ENCODE measurements at regions not wholly inside any gene's neighbourhood (a gene's known extent, or its start where the extent isn't known, plus 50 kb on each side); places are given as distances from the start of the nearest gene placed in this dataset.

DNA sequence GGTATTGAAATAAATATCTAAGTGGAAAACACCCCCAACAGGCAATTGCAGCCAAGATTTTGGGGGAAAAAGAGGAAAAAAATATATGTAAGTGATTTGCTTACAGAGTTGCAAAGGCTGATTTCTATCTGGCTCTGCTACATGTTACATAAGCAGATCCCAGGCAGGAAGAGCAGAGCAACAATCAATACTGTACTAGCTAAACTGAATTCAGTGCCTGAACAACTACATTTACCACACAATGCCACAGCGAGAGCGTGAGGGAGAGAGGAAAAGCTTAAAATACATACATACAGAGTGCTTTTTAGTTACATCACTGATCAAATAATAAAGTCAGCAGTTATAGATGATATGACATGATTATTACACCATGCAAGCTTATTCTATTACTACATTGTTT, 665.6 kb upstream of the ARGLU1 start:
- POLR2A ChIA-PET, result no interaction called here

GRCh38 chr13:107231944-107232343, 664.0 kb upstream of the ARGLU1 start:
- ChIA-PET POLR2A (no interaction called here), CTCF (no interaction called here)
- no peak for DNase-seq (ENCODE audit: extremely low spot score)
- TF ChIP-seq, protein P1, sequence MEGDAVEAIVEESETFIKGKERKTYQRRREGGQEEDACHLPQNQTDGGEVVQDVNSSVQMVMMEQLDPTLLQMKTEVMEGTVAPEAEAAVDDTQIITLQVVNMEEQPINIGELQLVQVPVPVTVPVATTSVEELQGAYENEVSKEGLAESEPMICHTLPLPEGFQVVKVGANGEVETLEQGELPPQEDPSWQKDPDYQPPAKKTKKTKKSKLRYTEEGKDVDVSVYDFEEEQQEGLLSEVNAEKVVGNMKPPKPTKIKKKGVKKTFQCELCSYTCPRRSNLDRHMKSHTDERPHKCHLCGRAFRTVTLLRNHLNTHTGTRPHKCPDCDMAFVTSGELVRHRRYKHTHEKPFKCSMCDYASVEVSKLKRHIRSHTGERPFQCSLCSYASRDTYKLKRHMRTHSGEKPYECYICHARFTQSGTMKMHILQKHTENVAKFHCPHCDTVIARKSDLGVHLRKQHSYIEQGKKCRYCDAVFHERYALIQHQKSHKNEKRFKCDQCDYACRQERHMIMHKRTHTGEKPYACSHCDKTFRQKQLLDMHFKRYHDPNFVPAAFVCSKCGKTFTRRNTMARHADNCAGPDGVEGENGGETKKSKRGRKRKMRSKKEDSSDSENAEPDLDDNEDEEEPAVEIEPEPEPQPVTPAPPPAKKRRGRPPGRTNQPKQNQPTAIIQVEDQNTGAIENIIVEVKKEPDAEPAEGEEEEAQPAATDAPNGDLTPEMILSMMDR (IDR thresholded peaks at IDR 0.05; ENCODE audit: control extremely low read depth, extremely low read depth, low read depth, missing control alignments), result no peak

More for the DNA sequence above, 665.6 kb upstream of the ARGLU1 start:
- CTCF ChIA-PET, result no interaction called here
- no peak for DNase-seq (ENCODE audit: extremely low spot score)
- TF ChIP-seq, protein P1 (IDR thresholded peaks at IDR 0.05; ENCODE audit: control extremely low read depth, extremely low read depth, low read depth, missing control alignments), result no peak

DNA sequence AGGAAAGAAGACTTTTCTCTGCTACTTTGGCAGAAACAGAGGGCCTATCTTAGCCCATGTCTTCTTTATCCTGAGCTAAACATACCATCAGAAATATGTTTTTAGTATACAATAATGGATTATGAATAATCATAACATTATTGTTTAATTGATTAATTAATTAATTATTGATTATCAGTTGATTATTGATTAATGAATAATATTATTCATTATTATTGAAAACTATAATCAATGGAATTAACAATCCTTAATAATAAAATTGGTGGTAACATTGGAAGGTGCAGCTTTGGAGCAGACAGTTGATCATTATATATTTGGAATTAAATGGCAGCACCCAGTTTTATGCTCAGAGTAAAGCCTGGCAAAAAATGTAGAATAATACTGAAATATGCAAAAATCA, 655.9 kb upstream of the ARGLU1 start:
- POLR2A ChIA-PET, result no interaction called here
- TF ChIP-seq, protein P1 (IDR thresholded peaks at IDR 0.05; ENCODE audit: control extremely low read depth, extremely low read depth, low read depth, missing control alignments), result no peak
- no peak for DNase-seq (ENCODE audit: extremely low spot score)
- CTCF ChIA-PET, result interaction anchor here (1.4 to 2.7 kb wide), 3 partner anchors 12 to 932 kb away, joined by 3 to 7 read pairs (median 5); no protein-coding TSS in a partner anchor

GRCh38 chr13:107222597-107222996, 654.7 kb upstream of the ARGLU1 start:
- ChIA-PET CTCF (interaction anchor here (0.8 to 1.0 kb wide), 2 partner anchors 9 to 11 kb away, joined by 3 to 4 read pairs; no protein-coding TSS in a partner anchor), POLR2A (no interaction called here)
- no peak for DNase-seq (ENCODE audit: extremely low spot score)
- TF ChIP-seq, protein P1 (IDR thresholded peaks at IDR 0.05; ENCODE audit: control extremely low read depth, extremely low read depth, low read depth, missing control alignments), result no peak

DNA sequence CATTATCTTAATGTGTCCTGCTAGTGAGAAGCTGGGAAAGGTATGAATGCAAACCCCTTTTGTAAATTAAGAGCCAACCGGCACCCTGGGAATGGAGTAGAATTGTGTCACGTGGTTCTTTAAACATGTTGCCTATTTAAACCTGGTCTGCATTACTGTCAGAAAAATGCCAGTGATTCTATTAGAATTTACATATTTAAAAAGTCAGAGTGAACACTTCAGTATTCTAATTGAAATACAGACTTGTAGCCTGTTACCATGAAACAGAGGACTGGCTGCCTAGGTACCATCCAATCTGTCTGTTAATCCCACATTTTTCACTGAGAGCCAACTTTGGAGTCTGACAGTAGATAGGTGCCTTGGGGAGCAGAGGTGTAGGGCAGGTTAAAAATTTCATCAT, 652.3 kb upstream of the ARGLU1 start:
- DNase-seq (ENCODE audit: extremely low spot score), result no peak
- ChIA-PET CTCF (interaction anchor here (1.9 kb wide), 1 partner anchor 9 kb away, joined by 7 read pairs; no protein-coding TSS in a partner anchor), POLR2A (no interaction called here)
- TF ChIP-seq, protein P1 (IDR thresholded peaks at IDR 0.05; ENCODE audit: control extremely low read depth, extremely low read depth, low read depth, missing control alignments), result no peak

DNA sequence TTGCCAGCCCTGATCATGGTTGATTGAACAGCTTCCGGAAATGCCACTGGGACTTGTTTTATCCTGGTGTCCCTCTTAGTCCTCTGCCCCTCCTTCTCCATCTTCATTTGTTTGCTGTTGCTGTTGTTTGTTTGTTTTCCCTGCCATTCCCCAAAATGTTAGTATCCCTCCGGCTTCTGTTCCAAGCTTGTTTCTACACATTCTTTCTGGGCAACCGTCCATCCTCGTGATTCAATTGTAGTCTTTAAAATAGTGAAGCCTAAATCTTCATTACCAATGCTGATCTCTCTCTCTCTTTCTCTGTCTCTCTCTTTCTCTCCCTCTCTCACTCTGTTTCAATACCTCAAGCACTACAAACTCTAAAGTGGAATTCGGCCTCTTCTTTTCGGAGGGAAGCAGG, 649.3 kb upstream of the ARGLU1 start:
- ChIA-PET CTCF (interaction anchor here (0.7 to 6.4 kb wide), 4 partner anchors 9 to 939 kb away, joined by 4 to 36 read pairs (median 8); no protein-coding TSS in a partner anchor), POLR2A (no interaction called here)
- no peak for DNase-seq (ENCODE audit: extremely low spot score)
- TF ChIP-seq, protein P1 (IDR thresholded peaks at IDR 0.05; ENCODE audit: control extremely low read depth, extremely low read depth, low read depth, missing control alignments), result no peak
